Astrocyte (in vitro differentiated cells and primary cell): ENCODE measurements at regions not wholly inside any gene's neighbourhood (a gene's known extent, or its start where the extent isn't known, plus 50 kb on each side); places are given as distances from the start of the nearest gene placed in this dataset.

Source experiments
- DNase-seq: peaks from one replicate; pipeline ENCODE4 v3.0.0-alpha.2; 2010; ENCODE audit warnings: low read depth
- FAIRE-seq: peaks from 2 replicates; lab custom pipeline; 2011; peaks lifted over from hg19 to GRCh38; lab: Jason Lieb, UNC
- H2AFZ ChIP-seq: 2 replicates; pipeline ENCODE4 v1.6.0; 2012; ENCODE audit warnings: low read depth, low read length, inconsistent platforms
- H3K27ac ChIP-seq: 2 replicates; pipeline ENCODE4 v1.5.1; 2011; ENCODE audit warnings: low read depth, low read length, inconsistent platforms
- H3K27me3 ChIP-seq: 2 replicates; pipeline ENCODE4 v1.6.0; 2011; ENCODE audit warnings: low read length, inconsistent platforms; ENCODE audit not compliant: insufficient read depth
- H3K36me3 ChIP-seq: 2 replicates; pipeline ENCODE4 v1.5.1; 2011; ENCODE audit warnings: low read length, inconsistent platforms; ENCODE audit not compliant: insufficient read depth
- H3K4me1 ChIP-seq: 2 replicates; pipeline ENCODE4 v1.5.1; 2011; ENCODE audit warnings: low read length, inconsistent platforms; ENCODE audit not compliant: insufficient read depth
- H3K4me2 ChIP-seq: 2 replicates; pipeline ENCODE4 v1.6.0; 2012; ENCODE audit warnings: low read length, inconsistent platforms
- H3K4me3 ChIP-seq: 2 replicates; pipeline ENCODE4 v1.5.1; 2011; ENCODE audit warnings: low read depth, mild to moderate bottlenecking, low read length, inconsistent platforms; ENCODE audit not compliant: insufficient read depth
- H3K79me2 ChIP-seq: 2 replicates; pipeline ENCODE4 v1.6.0; 2012; ENCODE audit warnings: mild to moderate bottlenecking, low read length, inconsistent platforms; ENCODE audit not compliant: insufficient read depth
- H3K9ac ChIP-seq: 2 replicates; pipeline ENCODE4 v1.6.0; 2012; ENCODE audit warnings: mild to moderate bottlenecking, low read length, inconsistent platforms
- H3K9me3 ChIP-seq: 2 replicates; pipeline ENCODE4 v1.5.1; 2012; ENCODE audit warnings: low read depth, mild to moderate bottlenecking, low read length, inconsistent platforms; ENCODE audit not compliant: insufficient read depth
- H4K20me1 ChIP-seq: 2 replicates; pipeline ENCODE4 v1.6.0; 2012; ENCODE audit warnings: low read length, inconsistent platforms; ENCODE audit not compliant: insufficient read depth
- H3K27ac Mint-ChIP-seq: one replicate; pipeline ENCODE4 v1.8.0; 2021; ENCODE audit warnings: mild to moderate bottlenecking, mixed read lengths; ENCODE audit not compliant: unreplicated experiment
- H3K27me3 Mint-ChIP-seq: one replicate; pipeline ENCODE4 v1.8.0; 2021; ENCODE audit warnings: low read depth, mixed read lengths; ENCODE audit not compliant: unreplicated experiment
- H3K36me3 Mint-ChIP-seq: one replicate; pipeline ENCODE4 v1.8.0; 2021; ENCODE audit warnings: low read depth, mixed read lengths; ENCODE audit not compliant: unreplicated experiment
- H3K4me1 Mint-ChIP-seq: one replicate; pipeline ENCODE4 v1.8.0; 2021; ENCODE audit warnings: low read depth, mixed read lengths; ENCODE audit not compliant: unreplicated experiment
- H3K4me3 Mint-ChIP-seq: one replicate; pipeline ENCODE4 v1.8.0; 2021; ENCODE audit warnings: mild to moderate bottlenecking, moderate library complexity, mixed read lengths; ENCODE audit not compliant: unreplicated experiment
- H3K9me3 Mint-ChIP-seq: one replicate; pipeline ENCODE4 v1.8.0; 2021; ENCODE audit warnings: mild to moderate bottlenecking, mixed read lengths; ENCODE audit not compliant: unreplicated experiment
- CTCF ChIP-seq: IDR thresholded peaks from 2 replicates; pipeline ENCODE4 v1.5.1; 2011; ENCODE audit warnings: low read depth, mild to moderate bottlenecking, inconsistent platforms, low read length, moderate library complexity; ENCODE audit not compliant: insufficient read depth
- EZH2 ChIP-seq: IDR thresholded peaks from 2 replicates; pipeline ENCODE4 v1.6.1; 2012; ENCODE audit warnings: mild to moderate bottlenecking, low read length, inconsistent platforms; ENCODE audit not compliant: insufficient read depth

- no peak for FAIRE-seq
- Mint-ChIP-seq H3K9me3 (no peaks in the 10 kb centered on the region), H3K4me3 (no peak overlapping the region)
These were observed 148.0 kb downstream of the SLC38A4 start for GRCh38 chr12:46677749-46678148.

DNA sequence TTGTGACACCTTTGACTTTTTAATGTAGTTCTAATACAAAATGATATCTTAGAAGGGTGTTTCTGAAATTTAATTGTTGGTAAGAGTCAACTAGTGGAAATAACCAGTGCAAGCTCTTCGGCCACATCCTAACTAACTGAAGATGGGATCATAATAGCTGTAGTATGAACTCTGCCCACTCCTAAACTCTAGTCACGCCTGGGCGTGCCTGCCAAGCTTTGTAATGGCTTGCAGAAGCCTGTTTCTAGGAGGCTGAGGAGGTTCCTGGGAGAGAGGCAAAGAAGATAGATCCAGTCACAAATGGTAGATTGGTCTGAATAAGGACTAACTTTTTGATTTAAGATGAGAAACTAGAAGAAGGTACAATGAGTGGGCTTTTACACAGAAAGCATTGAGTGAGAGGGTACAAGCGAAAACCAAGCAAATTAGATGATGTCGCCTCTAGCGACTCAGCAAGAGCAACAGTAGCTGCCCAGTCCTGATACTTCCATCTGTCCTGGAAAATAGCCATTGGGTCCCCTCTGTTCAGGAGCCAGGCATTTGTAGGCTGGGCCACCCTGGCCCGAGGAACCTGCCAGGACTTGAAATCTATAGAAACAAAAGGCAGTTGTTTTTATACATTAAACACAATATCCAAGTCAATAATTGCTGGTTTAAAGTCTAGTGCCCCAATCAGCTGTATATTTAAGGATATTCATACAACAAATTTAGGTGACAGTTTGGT is 148.8 kb downstream of the SLC38A4 start:
- H3K4me1 ChIP-seq = no peaks in the 10 kb centered on the region
- H3K4me3 ChIP-seq = no peak overlapping the region
- no peak overlapping the region for H3K4me3 Mint-ChIP-seq
- no peaks in the 10 kb centered on the region for H4K20me1 ChIP-seq
- no peaks in the 10 kb centered on the region for H3K9me3 ChIP-seq
- peak overlapping the region; percentile 20 for H3K27ac Mint-ChIP-seq
- peaks cover 18% of the 10 kb centered on the region for H3K4me1 Mint-ChIP-seq
- no peak for TF ChIP-seq EZH2
- no peak for TF ChIP-seq CTCF
- no peak overlapping the region for H3K4me2 ChIP-seq
- no peaks in the 10 kb centered on the region for H3K9me3 Mint-ChIP-seq
- H3K36me3 Mint-ChIP-seq = no peaks in the 10 kb centered on the region
- no peaks in the 10 kb centered on the region for H3K79me2 ChIP-seq
- DNase-seq (no peak), FAIRE-seq (peak; percentile 58)
- no peak overlapping the region for H3K27ac ChIP-seq
- H2AFZ ChIP-seq = no peak overlapping the region
- H3K27me3 Mint-ChIP-seq = no peaks in the 10 kb centered on the region
- H3K36me3 ChIP-seq = no peaks in the 10 kb centered on the region
- H3K9ac ChIP-seq = no peak overlapping the region
- H3K27me3 ChIP-seq = no peaks in the 10 kb centered on the region

More at GRCh38 chr12:46677749-46678148, 148.0 kb downstream of the SLC38A4 start:
- Mint-ChIP-seq H3K27me3 (no peaks in the 10 kb centered on the region), H3K4me1 (peaks cover 18% of the 10 kb centered on the region), H3K27ac (no peak overlapping the region), H3K36me3 (no peaks in the 10 kb centered on the region)
- no peak overlapping the region for H2AFZ ChIP-seq
- no peak overlapping the region for H3K4me2 ChIP-seq
- no peaks in the 10 kb centered on the region for H3K9me3 ChIP-seq
- no peak overlapping the region for H3K27ac ChIP-seq
- no peaks in the 10 kb centered on the region for H3K27me3 ChIP-seq
- DNase-seq = peak; percentile 28
- H3K4me1 ChIP-seq = no peaks in the 10 kb centered on the region
- H3K9ac ChIP-seq = no peak overlapping the region
- no peaks in the 10 kb centered on the region for H3K79me2 ChIP-seq
- TF ChIP-seq EZH2 (no peak), CTCF (peak; percentile 26)
- no peaks in the 10 kb centered on the region for H3K36me3 ChIP-seq
- H3K4me3 ChIP-seq = no peak overlapping the region
- no peaks in the 10 kb centered on the region for H4K20me1 ChIP-seq

GRCh38 chr12:46676396-46676795 is 149.4 kb downstream of the SLC38A4 start:
- Mint-ChIP-seq H3K36me3 (no peaks in the 10 kb centered on the region), H3K27me3 (no peaks in the 10 kb centered on the region), H3K4me3 (no peak overlapping the region), H3K9me3 (no peaks in the 10 kb centered on the region), H3K4me1 (peaks cover 18% of the 10 kb centered on the region), H3K27ac (no peak overlapping the region)
- Histone ChIP-seq H3K27ac (no peak overlapping the region), H3K79me2 (no peaks in the 10 kb centered on the region), H3K9ac (no peak overlapping the region), H3K9me3 (no peaks in the 10 kb centered on the region), H2AFZ (no peak overlapping the region), H3K4me1 (no peaks in the 10 kb centered on the region), H3K4me2 (no peak overlapping the region), H3K36me3 (no peaks in the 10 kb centered on the region), H4K20me1 (no peaks in the 10 kb centered on the region), H3K27me3 (no peaks in the 10 kb centered on the region), H3K4me3 (no peak overlapping the region)
- TF ChIP-seq CTCF (no peak), EZH2 (no peak)
- DNase-seq (no peak), FAIRE-seq (peak; percentile 45)
